NCI-H2227 (cell line): ENCODE measurements at regions not wholly inside any gene's neighbourhood (a gene's known extent, or its start where the extent isn't known, plus 50 kb on each side); places are given as distances from the start of the nearest gene placed in this dataset.

Source experiments
- DNase-seq: peaks from one replicate; lab custom pipeline; 2025; ENCODE audit not compliant: unreplicated experiment; lab: John Stamatoyannopoulos, UW

DNA sequence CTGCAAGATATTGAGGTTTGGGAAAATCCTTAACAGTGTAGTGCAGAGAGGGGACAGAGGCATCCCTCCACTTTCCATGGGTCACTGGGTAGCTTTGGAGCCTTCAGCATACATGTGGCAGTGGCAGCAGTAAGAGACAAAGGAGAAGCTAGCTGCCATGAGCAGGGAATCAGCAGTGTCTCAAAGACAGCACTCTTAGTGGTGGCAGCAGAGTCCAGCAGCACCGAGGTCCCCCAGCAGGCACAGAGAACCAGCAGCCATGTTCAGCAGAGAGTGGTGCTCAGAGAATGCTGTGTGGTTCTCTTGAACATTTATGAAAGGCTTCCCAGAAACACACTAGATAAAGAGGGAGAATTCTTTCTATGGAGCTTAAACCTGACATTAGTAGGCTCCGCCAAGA lies 308.5 kb downstream of the CENPC start:
- DNase-seq = no peak

DNA sequence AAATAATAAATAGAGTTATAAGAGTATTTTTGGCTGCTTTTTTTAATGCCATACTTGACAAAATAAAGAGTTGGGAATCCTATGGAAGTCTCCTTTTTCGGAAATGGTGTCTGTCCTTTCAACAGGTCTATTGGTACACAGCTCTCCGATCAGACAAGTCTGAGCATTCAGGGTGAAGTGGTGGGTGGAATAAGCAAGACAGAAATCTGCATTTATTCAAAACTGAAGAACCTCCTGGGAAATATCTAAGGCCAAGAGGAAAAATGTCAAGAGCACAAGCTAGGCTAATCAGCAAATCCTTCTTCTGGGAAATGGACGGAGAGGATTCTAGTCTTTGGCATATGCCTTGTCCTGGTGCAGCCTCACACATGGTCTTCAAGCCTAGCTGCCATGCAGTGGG lies 309.0 kb downstream of the CENPC start:
- DNase-seq = no peak

DNA sequence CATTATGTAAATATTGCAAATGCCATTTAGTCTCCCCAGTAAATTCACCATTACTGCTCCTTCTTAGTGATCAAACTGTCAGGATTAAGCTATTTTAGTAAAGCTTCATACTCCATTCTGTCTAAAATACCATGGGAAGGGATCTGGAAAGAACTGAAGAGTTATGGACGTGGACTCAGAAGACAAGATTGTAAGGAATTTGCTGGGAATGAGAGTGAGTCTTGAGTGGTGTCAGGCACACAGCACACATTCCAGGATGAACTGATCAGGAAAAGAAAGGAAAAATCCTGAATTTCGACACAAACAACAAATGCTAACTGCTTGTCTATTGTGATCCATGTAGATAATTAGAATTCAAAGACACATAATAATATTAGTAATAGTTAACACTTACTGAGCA lies 311.0 kb downstream of the CENPC start:
- no peak for DNase-seq

DNA sequence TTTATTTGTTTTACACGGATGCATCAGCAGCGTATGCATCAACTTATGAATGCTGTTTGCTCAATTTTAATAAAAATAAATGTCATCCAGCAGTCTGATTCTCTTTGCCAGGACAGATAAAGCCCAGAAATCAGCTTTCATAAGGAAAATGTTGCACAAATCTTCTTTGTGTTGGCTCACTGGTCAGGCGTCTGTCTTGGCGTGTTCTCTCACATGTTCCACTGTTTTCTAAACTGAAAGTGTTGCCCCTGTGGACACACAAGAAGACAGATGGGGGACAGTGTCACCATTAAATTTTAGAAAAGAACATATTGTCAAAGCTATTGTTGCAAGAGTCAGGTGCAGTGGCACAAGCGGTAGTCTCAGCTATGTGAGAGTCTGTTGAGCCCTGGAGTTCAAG lies 316.2 kb downstream of the CENPC start:
- DNase-seq = no peak

DNA sequence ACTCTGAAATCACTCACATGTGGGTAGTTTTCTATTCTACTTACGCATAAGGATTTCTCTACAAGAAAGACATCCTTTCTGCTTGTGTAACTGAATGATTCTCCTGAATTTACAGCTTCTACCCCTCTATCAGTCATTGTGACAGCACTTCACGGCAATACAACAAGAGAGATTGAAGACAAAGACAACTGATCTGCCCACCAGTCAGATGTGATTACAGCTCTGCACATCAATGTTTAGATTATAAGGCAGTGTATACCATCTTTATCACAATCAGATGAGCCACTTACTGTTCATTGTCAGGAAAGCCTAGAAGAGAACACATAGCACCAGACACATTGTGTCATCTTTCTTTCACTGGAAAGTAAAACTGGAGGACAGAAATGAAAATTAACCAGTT lies 324.4 kb downstream of the CENPC start:
- DNase-seq = no peak

DNA sequence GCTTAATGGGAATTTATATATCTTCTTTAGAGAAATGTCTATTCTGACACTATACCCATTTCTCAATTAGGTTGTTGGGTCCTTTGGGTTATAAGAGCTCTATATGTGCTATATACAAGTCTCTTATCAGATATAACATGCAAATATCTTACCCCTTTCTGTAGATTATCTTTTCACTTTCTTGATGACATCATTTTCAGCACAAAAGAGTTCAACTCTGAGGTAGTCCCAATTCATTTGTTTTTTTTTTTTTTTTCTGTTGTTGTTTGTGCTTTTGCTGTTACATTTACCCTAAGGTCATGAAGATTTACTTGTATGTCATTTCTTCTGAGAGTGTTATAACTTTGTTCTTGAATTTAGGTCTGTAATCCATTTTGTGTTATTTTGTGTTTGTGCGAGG lies 326.4 kb downstream of the CENPC start:
- no peak for DNase-seq

DNA sequence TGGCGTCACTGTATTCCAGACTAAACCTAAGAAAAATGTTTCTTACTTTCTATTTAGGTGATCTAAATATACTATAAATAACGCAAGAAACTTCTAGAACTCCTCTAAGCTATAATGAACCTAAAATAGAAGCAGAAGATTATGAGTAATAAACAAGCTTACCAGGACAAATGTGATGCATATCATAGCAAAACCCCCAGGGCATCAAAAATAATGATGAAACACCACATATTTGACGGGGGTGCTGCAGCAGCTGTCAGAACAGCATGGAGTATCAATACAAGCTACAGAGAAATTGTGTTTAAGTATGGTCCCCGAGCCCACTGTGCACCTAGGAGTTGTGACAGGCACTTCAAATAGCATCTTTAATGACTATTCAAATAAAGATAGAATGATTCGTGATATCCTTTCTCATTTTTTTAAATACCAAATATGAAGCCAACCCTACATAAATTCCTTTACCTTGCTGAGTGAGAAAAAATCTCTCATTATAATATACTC lies 337.3 kb downstream of the CENPC start:
- no peak for DNase-seq

DNA sequence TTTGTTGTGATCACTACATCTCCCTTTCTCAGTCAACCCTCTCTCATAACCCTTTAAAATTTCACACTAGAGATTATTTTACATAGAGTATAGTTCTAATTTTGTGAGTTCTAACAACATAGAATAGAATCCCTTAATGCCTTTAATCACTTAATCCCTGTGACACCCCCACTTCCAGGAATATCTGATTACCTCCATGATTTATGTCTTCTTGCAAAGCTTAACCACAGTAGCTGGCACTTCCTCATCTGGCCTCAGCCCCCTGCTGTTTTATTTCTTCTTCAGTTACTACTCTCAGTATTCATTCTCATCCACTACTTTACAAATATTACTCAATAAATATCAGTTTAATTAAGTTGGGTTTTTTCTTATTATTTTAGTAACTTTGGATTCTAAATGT lies 340.9 kb downstream of the CENPC start:
- no peak for DNase-seq

DNA sequence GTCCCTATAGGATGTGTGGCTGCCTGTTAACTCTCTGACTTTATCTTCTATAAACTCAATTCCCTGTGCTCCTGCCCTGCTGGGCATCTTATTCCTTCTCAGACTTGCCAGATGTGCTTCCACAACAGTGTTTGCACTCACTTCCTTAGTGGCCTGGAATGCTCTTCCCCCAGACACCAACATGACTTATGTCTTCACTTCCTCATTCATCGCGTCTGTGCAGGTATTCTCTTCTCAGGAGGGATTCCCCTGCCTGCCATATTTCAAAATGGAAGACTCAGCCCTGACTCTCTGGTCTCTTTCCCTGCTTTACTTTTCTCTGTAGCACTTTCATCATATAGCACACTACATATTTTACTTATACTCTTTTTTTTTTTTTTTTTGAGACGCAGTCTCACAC lies 344.0 kb downstream of the CENPC start:
- DNase-seq = no peak

DNA sequence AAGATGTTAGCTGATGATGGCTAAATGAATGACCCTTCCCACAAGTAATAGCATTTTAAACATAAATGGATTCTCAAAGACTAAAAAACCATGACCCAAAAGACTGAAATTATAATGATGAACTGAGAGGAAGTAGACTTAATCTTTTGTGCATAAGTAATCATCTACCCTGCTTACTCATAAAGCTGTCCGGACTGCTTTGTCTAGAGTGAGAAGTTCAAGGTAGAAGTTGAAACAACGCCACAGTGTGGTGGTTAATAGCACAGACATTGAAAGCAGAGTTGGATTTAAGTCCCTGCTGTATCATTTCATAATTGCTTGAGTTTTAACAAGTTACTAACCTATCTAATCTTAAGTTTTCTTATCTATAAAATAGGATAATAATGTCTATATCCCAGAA lies 346.6 kb downstream of the CENPC start:
- peak; percentile 7 for DNase-seq

DNA sequence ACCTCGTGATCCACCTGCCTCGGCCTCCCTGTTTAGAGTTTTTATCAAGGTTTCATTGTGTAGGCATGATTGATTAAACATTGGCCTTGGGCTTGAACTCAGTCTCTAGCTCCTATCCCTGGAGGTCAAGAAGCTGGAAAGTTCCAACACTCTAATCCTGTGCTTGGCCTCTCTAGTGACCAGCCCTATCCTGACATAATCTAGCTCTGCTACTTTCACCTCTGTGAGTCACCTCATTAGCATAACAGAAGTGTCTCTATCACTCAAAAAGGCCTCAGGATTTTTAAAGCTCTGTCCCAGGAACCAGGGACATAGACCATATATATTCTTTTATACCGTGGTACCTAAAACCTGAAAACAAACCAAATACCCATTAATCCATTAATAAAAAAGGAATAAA lies 377.5 kb downstream of the CENPC start:
- no peak for DNase-seq

DNA sequence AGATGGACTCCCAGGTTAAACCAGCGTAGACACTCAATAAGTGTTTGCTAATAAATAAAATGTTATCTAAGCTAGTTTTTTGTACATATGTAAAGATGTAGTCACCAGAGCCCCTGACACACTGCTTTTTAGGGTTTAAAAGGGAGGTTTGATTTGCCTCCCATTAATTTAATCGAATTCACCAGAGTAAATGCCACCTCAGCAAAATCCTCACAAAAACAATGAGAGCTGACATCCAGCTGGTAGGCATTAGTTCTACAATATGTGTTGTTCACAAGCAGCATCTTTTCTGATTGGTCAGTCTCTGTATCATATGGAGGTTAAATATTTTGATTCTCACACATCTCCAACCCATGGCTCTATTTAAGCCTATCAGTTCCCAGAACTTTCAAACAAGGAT lies 382.6 kb downstream of the CENPC start:
- no peak for DNase-seq

DNA sequence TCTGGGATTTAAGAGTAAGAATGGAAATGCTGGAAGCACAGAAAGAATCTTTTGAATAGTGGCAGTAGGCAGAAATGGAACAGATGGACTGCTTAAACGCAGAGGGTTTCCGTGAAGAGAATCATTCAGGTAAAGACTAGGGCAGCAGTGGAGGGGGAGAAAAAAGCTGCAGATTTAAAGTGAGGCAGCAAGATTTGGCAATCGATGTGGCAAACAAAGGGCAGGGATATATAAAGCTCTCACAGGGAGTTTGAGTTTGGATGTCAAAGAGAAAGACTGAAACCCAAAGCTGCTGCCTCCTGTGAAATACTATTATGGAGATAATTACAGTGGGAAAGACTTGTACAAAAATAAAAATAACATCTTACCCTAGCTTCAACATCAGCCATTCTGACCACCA lies 384.0 kb downstream of the CENPC start:
- peak; percentile 9 for DNase-seq

DNA sequence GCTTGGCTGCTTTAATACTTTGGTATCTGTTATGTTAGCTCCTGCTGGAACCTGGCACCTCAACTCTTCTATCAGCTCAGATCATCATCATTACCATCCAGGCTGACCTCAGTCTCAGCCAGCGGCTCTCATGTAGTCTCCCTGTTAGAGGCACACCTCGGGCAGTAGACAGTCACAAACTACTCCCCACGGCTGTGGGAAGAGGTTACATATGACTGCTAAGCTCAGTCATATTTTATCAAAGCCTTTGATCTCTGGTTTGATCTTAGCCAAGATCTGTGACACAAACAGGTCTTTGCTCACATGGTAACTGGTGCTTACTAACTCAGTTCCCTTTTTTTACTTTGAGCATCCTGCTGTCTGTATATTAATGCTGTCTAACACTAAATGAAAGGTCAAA lies 384.9 kb downstream of the CENPC start:
- peak; percentile 1 for DNase-seq

DNA sequence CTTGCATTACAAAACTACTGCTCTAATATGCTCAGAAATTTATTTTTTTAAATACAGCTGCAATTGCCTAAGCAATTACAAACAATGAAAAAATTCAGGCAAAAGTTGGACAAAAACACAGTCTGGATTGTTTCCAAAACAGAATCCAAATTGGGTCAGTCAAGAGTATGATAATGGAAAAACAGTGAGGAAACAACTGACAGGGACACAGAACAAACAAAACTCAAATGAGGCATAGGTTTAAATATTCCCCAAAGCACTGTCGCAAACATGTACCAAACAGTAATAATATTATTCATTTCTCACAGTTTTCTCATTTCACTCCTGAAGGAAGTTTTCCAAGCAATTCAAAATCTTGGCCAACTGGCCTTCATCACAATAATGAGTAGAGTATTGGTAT lies 386.6 kb downstream of the CENPC start:
- DNase-seq = no peak

DNA sequence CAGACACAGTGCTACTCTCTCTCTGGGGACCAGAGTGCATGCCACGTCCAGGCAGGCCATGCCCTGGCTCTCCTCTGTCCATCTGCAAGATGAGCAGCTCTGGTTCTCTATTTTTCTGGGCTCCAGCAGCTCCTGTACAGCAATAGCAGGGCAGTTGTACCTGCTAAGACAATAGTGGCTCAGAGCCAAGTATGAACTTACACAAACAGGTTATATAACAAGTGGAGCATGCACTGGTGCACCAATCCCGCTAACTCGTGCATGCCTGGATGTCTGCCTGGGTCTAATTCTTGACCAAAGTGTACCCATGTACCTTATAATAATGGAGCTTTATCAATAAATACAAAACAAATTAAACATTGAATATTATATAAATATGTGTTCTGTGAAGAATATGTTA lies 392.3 kb downstream of the CENPC start:
- DNase-seq = no peak

DNA sequence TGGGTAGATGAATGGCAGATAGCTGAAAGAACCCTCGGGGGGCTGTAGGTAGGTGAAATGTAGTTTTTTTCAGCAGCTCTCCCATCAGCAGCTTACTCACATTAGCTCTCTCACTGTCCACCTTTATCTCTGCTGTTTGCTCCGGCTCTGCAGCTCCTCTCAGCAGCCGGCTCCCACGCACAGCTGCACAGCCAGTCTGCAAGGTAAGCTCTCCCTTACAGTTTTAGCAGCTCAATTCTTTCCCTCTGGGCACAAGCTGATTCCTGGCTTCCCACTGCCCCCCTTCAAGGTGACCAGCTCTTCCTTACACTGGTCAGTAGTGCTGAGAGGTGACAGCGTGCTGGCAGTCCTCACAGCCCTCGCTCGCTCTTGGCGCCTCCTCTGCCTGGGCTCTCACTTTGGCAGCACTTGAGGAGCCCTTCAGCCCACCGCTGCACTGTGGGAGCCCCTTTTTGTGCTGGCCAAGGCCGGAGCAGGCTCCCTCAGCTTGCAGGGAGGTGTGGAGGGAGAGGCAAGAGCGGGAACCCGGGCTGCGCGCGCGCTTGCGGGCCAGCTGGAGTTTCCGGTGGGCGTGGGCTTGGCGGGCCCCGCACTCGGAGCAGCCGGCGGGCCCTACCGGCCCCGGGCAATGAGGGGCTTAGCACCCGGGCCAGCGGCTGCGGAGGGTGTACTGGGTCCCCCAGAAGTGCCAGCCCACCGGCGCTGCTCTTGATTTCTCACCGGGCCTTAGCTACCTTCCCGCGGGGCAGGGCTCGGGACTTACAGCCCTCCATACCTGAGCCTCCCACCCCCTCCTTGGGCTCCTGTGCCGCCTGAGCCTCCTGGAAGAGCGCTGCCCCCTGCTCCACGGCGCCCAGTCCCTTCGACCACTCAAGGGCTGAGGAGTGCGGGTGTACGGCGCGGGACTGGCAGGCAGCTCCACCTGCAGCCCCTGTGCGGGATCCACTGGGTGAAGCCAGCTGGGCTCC lies 393.6 kb downstream of the CENPC start:
- DNase-seq = no peak

DNA sequence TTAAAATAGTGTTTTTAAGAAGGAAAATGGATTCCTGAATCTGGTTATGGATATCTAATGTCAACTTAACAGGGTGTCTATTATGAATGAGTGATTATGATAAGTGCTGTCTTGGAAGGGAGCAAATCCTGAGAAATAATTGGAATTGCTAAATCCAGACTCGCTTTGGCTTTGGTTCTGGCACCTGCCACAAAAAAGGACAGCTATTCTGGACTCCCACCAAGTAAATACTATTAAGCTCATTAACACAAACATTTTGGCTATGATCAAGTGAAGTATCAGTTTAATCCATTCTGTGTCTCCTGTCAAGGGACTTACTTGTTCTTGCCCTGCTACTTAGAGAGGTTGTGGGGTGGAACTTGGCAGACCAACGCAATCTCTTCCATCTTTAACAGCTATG lies 403.7 kb downstream of the CENPC start:
- DNase-seq = no peak

DNA sequence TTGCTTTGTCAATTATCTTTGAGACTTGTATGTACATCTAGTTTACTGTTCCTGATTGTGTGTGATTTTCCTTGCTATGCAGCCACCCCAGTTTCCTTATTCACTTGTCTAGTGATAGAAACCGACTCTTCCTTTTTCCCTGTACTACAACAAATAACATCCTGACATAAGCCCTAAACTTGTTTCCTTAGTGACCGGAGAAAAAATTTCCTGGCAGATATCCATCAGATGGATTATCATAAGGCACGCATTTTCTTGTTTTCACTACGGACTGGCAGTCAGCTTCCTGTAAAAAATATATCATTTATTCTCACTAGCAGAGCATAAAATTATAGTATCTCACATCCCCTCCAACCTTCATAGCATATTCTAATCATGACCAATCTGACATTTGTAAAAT lies 410.7 kb downstream of the CENPC start:
- DNase-seq = no peak

DNA sequence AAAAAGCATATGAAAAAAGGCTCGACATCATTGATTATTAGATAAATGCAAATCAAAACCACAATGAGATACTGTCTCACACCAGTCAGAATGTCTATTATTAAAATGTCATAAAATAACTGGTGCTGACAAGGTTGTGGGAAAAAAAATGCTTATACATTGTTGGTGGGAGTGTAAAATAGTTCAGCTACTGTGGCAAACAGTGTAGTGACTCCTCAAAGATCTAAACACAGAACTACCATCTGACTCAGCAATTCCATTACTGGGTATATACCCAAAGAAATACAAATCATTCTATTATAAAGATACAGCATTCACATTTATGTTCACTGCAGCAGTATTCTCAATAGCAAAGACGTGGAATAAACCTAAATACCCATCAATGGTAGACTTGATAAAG lies 412.1 kb downstream of the CENPC start:
- no peak for DNase-seq

DNA sequence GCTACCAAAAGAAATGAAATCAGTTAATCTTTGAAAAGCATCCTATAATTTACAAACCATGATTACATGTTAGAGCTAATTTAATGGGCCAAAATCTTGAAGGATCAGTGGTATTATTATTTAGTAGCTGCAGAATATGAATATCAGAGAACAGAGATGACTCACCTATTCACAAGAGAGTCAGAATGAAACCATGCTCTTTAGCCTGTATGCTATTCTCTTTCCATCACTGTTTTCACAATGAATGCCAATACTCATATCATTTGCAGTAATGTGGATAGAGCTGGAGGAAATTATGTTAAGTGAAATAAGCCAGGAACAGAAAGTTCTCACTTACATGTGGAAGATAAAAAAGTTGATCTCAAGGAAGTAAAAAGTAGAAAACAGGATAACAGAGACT lies 414.1 kb downstream of the CENPC start:
- no peak for DNase-seq

DNA sequence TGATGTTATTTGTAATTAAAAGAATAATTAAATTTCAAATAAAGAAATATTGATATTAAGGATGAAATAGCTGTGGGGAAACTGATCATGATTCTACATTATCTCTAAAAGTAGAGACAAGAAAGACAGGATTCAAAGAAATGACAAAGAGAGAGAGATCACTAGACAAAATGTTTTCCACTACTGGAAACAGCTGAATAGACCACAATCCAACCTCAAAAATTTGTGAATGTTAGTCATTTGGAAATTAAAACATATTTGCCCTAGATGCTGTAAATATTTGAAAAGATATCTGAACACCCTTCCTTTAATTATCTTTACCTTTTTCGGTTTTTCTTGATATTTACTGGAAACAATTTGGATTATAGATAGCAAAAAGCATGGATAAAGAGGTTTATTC lies 414.9 kb downstream of the CENPC start:
- no peak for DNase-seq

DNA sequence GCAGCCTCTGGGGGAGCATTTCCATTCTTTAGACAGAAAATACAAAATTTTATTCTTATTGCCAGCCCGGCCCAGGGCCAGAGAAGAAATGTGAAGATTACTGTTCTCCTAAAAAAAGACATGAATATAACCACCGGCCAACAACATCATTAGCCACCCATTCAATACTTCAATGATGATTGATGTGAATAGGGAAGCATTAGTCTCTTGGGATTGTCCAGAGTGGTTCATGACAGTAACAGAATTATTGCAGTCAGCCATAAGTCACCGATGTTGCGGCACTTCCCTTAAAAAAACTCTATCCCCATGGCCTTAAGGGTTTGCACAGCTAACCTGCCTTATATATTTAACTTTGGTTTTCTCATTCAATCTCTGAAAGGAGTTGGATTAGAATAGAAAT lies 418.7 kb downstream of the CENPC start:
- no peak for DNase-seq
